Vagina (tissue), 2 donors: ENCODE measurements at regions not wholly inside any gene's neighbourhood (a gene's known extent, or its start where the extent isn't known, plus 50 kb on each side); places are given as distances from the start of the nearest gene placed in this dataset.

ENCODE experiments used
- DNase-seq, 2 donors: peaks; one replicate each; pipeline ENCODE4 v3.0.0-alpha.2; 2017; ENCODE audit errors: extremely low spot score in 2 of 2
- H3K27ac ChIP-seq: fragments of 200-600 bp; sonication (generic); one replicate; pipeline ENCODE4 v1.5.1; 2019
- H3K27me3 ChIP-seq: fragments of 200-600 bp; sonication (generic); one replicate; pipeline ENCODE4 v1.5.1; 2019
- H3K36me3 ChIP-seq, 2 donors: fragments of 200-600 bp; sonication (generic); one replicate each; pipeline ENCODE4 v1.5.1; 2017 to 2019
- H3K4me1 ChIP-seq: fragments of 200-600 bp; sonication (generic); one replicate; pipeline ENCODE4 v1.5.1; 2019
- H3K4me3 ChIP-seq, 2 donors: fragments of 200-600 bp; sonication (generic); 1 replicate in 1 of 2; 2 replicates in 1 of 2; pipeline ENCODE4 v1.5.1; 2016 to 2019
- H3K9me3 ChIP-seq: fragments of 200-600 bp; sonication (generic); one replicate; pipeline ENCODE4 v1.5.1; 2019
- POLR2A ChIP-seq, 2 donors: fragments of 450-650 bp; IDR thresholded peaks; one replicate each; pipeline ENCODE4 v1.6.1; 2017; ENCODE audit warnings: antibody characterized with exemption in 2 of 2, mild to moderate bottlenecking in 2 of 2, moderate library complexity in 2 of 2
- POLR2AphosphoS5 ChIP-seq, 2 donors: sonication (generic); formaldehyde crosslinking; IDR thresholded peaks; one replicate each; pipeline ENCODE4 v1.9.0; 2017; ENCODE audit warnings: antibody characterized with exemption in 2 of 2, mild to moderate bottlenecking in 2 of 2, low read depth in 1 of 2; ENCODE audit not compliant: insufficient read depth in 1 of 2
- intact Hi-C: fragments of 100-400 bp; cut with DNase I; formaldehyde crosslinking; loops from one replicate; pipeline ENCODE4 v1.15.1; 2023
- TF ChIP-seq, protein P1 (sequence below), 3 experiments: fragments of 450-650 bp in 2 of 3; fragments of 200-600 bp in 1 of 3; sonication (generic) in 1 of 3; IDR thresholded peaks; one replicate each; pipeline ENCODE4 v1.5.1; 2017 to 2019; ENCODE audit warnings: antibody characterized with exemption in 3 of 3, mild to moderate bottlenecking in 2 of 3, moderate library complexity in 2 of 3

- H3K27me3 ChIP-seq, result no peaks in the 10 kb centered on the region
These were observed 125.4 kb upstream of the SORCS3 start for GRCh38 chr10:104515678-104516199.

DNA sequence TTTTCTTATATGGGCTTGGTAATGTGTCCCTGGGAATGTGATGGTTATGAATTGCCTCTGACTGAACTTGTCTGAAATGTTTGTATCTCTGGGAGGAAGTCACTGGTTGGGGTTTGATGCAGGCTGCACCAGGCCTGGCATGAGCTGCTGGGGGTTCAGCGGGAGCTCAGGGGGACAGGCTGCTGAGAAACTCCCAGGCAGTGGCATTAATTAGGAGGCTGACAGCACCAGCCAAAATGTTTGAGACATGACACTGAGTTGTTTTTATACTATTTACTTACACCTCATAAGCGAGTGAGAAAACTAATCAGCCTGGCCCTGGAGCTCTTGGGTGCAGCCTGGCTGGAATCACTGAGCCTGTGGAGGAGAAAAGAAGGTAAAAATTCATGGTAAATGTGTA, 124.1 kb upstream of the SORCS3 start:
- TF ChIP-seq POLR2AphosphoS5 (IDR thresholded peaks at IDR 0.05; ENCODE audit: insufficient read depth in 1 of 2, low read depth in 1 of 2) (no peak), POLR2A (IDR thresholded peaks at IDR 0.05) (no peak)
- TF ChIP-seq, protein P1, sequence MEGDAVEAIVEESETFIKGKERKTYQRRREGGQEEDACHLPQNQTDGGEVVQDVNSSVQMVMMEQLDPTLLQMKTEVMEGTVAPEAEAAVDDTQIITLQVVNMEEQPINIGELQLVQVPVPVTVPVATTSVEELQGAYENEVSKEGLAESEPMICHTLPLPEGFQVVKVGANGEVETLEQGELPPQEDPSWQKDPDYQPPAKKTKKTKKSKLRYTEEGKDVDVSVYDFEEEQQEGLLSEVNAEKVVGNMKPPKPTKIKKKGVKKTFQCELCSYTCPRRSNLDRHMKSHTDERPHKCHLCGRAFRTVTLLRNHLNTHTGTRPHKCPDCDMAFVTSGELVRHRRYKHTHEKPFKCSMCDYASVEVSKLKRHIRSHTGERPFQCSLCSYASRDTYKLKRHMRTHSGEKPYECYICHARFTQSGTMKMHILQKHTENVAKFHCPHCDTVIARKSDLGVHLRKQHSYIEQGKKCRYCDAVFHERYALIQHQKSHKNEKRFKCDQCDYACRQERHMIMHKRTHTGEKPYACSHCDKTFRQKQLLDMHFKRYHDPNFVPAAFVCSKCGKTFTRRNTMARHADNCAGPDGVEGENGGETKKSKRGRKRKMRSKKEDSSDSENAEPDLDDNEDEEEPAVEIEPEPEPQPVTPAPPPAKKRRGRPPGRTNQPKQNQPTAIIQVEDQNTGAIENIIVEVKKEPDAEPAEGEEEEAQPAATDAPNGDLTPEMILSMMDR (IDR thresholded peaks at IDR 0.05), result no peak

More at GRCh38 chr10:104515678-104516199, 125.4 kb upstream of the SORCS3 start:
- Histone ChIP-seq H3K27ac (no peak overlapping the region), H3K4me1 (no peaks in the 10 kb centered on the region), H3K9me3 (no peaks in the 10 kb centered on the region), H3K4me3 (no peak overlapping the region), H3K36me3 (no peaks in the 10 kb centered on the region)
- DNase-seq, result no peak
- intact Hi-C loops, result no loop called here
- TF ChIP-seq, protein P1 (IDR thresholded peaks at IDR 0.05), result no peak
- TF ChIP-seq POLR2A (IDR thresholded peaks at IDR 0.05), result no peak
- TF ChIP-seq POLR2AphosphoS5 (IDR thresholded peaks at IDR 0.05; ENCODE audit: insufficient read depth in 1 of 2, low read depth in 1 of 2), result no peak

GRCh38 chr10:104517946-104518345, 123.1 kb upstream of the SORCS3 start:
- no peaks in the 10 kb centered on the region for H3K27me3 ChIP-seq
- no peak for DNase-seq
- no peak overlapping the region for H3K4me3 ChIP-seq
- no peaks in the 10 kb centered on the region for H3K9me3 ChIP-seq
- TF ChIP-seq, protein P1 (IDR thresholded peaks at IDR 0.05), result no peak
- TF ChIP-seq POLR2A (IDR thresholded peaks at IDR 0.05) (no peak), POLR2AphosphoS5 (IDR thresholded peaks at IDR 0.05; ENCODE audit: insufficient read depth in 1 of 2, low read depth in 1 of 2) (no peak)
- no peak overlapping the region for H3K27ac ChIP-seq
- no peaks in the 10 kb centered on the region for H3K36me3 ChIP-seq
- H3K4me1 ChIP-seq, result no peaks in the 10 kb centered on the region
- intact Hi-C loops, result no loop called here

More for the DNA sequence above, 124.1 kb upstream of the SORCS3 start:
- DNase-seq, result no peak
- H3K4me3 ChIP-seq, result no peak overlapping the region
- H3K27ac ChIP-seq, result no peak overlapping the region
- no peaks in the 10 kb centered on the region for H3K27me3 ChIP-seq
- H3K9me3 ChIP-seq, result no peaks in the 10 kb centered on the region
- intact Hi-C loops, result no loop called here
- no peaks in the 10 kb centered on the region for H3K4me1 ChIP-seq
- no peaks in the 10 kb centered on the region for H3K36me3 ChIP-seq

GRCh38 chr10:104518891-104519290, 122.2 kb upstream of the SORCS3 start:
- no peaks in the 10 kb centered on the region for H3K27me3 ChIP-seq
- H3K9me3 ChIP-seq, result no peaks in the 10 kb centered on the region
- H3K4me1 ChIP-seq, result no peaks in the 10 kb centered on the region
- no peaks in the 10 kb centered on the region for H3K36me3 ChIP-seq
- H3K27ac ChIP-seq, result no peak overlapping the region
- DNase-seq, result no peak
- no peak overlapping the region for H3K4me3 ChIP-seq
- intact Hi-C loops, result no loop called here
- TF ChIP-seq POLR2AphosphoS5 (IDR thresholded peaks at IDR 0.05; ENCODE audit: insufficient read depth in 1 of 2, low read depth in 1 of 2) (no peak), POLR2A (IDR thresholded peaks at IDR 0.05) (no peak)
- TF ChIP-seq, protein P1 (IDR thresholded peaks at IDR 0.05), result no peak

DNA sequence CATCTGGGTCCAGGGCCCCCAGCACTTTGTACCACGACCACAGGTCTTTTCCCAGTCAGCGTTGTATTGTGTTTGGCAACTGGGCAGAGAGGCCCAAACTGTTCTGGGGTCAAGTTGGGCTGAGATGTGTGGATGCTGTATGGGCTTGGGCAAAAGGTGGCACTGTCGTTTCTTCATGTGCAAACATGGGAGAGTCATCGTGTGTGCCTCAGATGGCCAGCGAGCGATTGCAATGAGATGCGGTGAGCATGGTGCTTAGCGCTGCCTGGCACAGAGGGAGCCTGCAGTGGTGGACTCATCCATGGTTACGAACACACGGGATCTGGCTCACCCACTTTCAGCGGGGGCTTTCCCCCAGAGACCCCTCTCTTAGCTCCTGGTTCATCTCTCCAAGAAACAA, 120.4 kb upstream of the SORCS3 start:
- no peak overlapping the region for H3K4me3 ChIP-seq

More for the DNA sequence above, 120.4 kb upstream of the SORCS3 start:
- DNase-seq, result no peak
- Histone ChIP-seq H3K27ac (no peak overlapping the region), H3K36me3 (no peaks in the 10 kb centered on the region), H3K4me1 (no peaks in the 10 kb centered on the region), H3K9me3 (no peaks in the 10 kb centered on the region), H3K27me3 (no peaks in the 10 kb centered on the region)
- intact Hi-C loops, result no loop called here
- TF ChIP-seq POLR2AphosphoS5 (IDR thresholded peaks at IDR 0.05; ENCODE audit: insufficient read depth in 1 of 2, low read depth in 1 of 2) (no peak), POLR2A (IDR thresholded peaks at IDR 0.05) (no peak)
- TF ChIP-seq, protein P1 (IDR thresholded peaks at IDR 0.05), result no peak
